Thyroid gland (tissue), 4 donors: ENCODE measurements at regions not wholly inside any gene's neighbourhood (a gene's known extent, or its start where the extent isn't known, plus 50 kb on each side); places are given as distances from the start of the nearest gene placed in this dataset.

Source experiments
- DNase-seq, 2 donors: peaks; one replicate each; pipeline ENCODE4 v3.0.0-alpha.2; 2019
- H3K27ac ChIP-seq, 3 donors: fragments of 200-600 bp; sonication (generic); 1 replicate in 2 of 3; 2 replicates in 1 of 3; pipeline ENCODE4 v1.5.1; 2016 to 2019; ENCODE audit warnings: mild to moderate bottlenecking in 1 of 3, moderate library complexity in 1 of 3
- H3K27me3 ChIP-seq: fragments of 200-600 bp; sonication (generic); one replicate; pipeline ENCODE4 v1.5.1; 2019
- H3K36me3 ChIP-seq, 2 donors: fragments of 200-600 bp; sonication (generic); one replicate each; pipeline ENCODE4 v1.5.1; 2016 to 2019
- H3K4me1 ChIP-seq, 2 donors: fragments of 200-600 bp; sonication (generic); one replicate each; pipeline ENCODE4 v1.5.1; 2017 to 2019
- H3K4me3 ChIP-seq, 3 donors: fragments of 200-600 bp; sonication (generic); replicated peaks in 1 of 3; 1 replicate in 2 of 3; 2 replicates in 1 of 3; pipeline ENCODE4 v1.5.1; 2016; ENCODE audit warnings: mild to moderate bottlenecking in 1 of 3
- H3K9me3 ChIP-seq: fragments of 200-600 bp; sonication (generic); one replicate; pipeline ENCODE4 v1.5.1; 2017
- CTCF ChIP-seq, 6 experiments: fragments of 200-600 bp in 3 of 6; fragments of 450-650 bp in 3 of 6; sonication (generic) in 3 of 6; IDR thresholded peaks; one replicate each; pipeline ENCODE4 v1.5.1; 2016 to 2019; ENCODE audit warnings: antibody characterized with exemption in 6 of 6, mild to moderate bottlenecking in 2 of 6, inconsistent platforms in 1 of 6, moderate library complexity in 1 of 6
- POLR2A ChIP-seq, 2 donors: fragments of 450-650 bp; IDR thresholded peaks; one replicate each; pipeline ENCODE4 v1.6.1; 2017; ENCODE audit warnings: antibody characterized with exemption in 2 of 2, mild to moderate bottlenecking in 2 of 2, moderate library complexity in 1 of 2
- WGBS, 2 donors: methylation state at CpG; one replicate each; pipeline ENCODE4 v1.1.5; 2017; 5-methylcytosine and 5-hydroxymethylcytosine counted together
- intact Hi-C: fragments of 100-400 bp; cut with DNase I; formaldehyde crosslinking; loops from one replicate; pipeline ENCODE4 v1.15.1; 2023

GRCh38 chr20:55678126-55678525 lies 327.2 kb downstream of the CBLN4 start:
- Histone ChIP-seq H3K9me3 (no peaks in the 10 kb centered on the region), H3K27ac (no peak overlapping the region), H3K4me1 (no peaks in the 10 kb centered on the region), H3K27me3 (no peaks in the 10 kb centered on the region), H3K4me3 (no peak overlapping the region), H3K36me3 (no peaks in the 10 kb centered on the region)
- no peak for DNase-seq
- intact Hi-C loops = no loop called here
- 71% methylated on average over 3 of the region's 3 CpGs for WGBS, 2 donors
- TF ChIP-seq POLR2A (IDR thresholded peaks at IDR 0.05) (no peak), CTCF (IDR thresholded peaks at IDR 0.05) (no peak)

- Histone ChIP-seq H3K36me3 (no peaks in the 10 kb centered on the region), H3K4me3 (no peak overlapping the region), H3K4me1 (no peaks in the 10 kb centered on the region), H3K27ac (no peak overlapping the region), H3K9me3 (no peaks in the 10 kb centered on the region), H3K27me3 (no peaks in the 10 kb centered on the region)
- DNase-seq = no peak
- TF ChIP-seq POLR2A (IDR thresholded peaks at IDR 0.05) = no peak
- 87 to 89% methylated on average over 5 of the region's 5 CpGs for WGBS, 2 donors
- intact Hi-C loops = no loop called here
Measured at GRCh38 chr20:55677011-55677410, 328.3 kb downstream of the CBLN4 start.

GRCh38 chr20:55676097-55676496 lies 329.2 kb downstream of the CBLN4 start:
- intact Hi-C loops = no loop called here
- WGBS, 2 donors = 86 to 88% methylated on average over 5 of the region's 5 CpGs

GRCh38 chr20:55668631-55669030 lies 336.7 kb downstream of the CBLN4 start:
- no peak for DNase-seq
- H3K27me3 ChIP-seq = no peaks in the 10 kb centered on the region
- no peak overlapping the region for H3K4me3 ChIP-seq
- intact Hi-C loops = no loop called here
- H3K27ac ChIP-seq = no peak overlapping the region
- TF ChIP-seq POLR2A (IDR thresholded peaks at IDR 0.05) = no peak
- TF ChIP-seq CTCF (IDR thresholded peaks at IDR 0.05) = no peak
- H3K9me3 ChIP-seq = no peaks in the 10 kb centered on the region
- H3K36me3 ChIP-seq = no peaks in the 10 kb centered on the region
- H3K4me1 ChIP-seq = no peaks in the 10 kb centered on the region
- WGBS, 2 donors = 93 to 96% methylated on average over 1 of the region's 1 CpG

More at GRCh38 chr20:55676097-55676496, 329.2 kb downstream of the CBLN4 start:
- Histone ChIP-seq H3K27ac (no peak overlapping the region), H3K4me3 (no peak overlapping the region), H3K27me3 (no peaks in the 10 kb centered on the region), H3K36me3 (no peaks in the 10 kb centered on the region), H3K4me1 (no peaks in the 10 kb centered on the region), H3K9me3 (no peaks in the 10 kb centered on the region)
- DNase-seq = no peak
- no peak for TF ChIP-seq CTCF (IDR thresholded peaks at IDR 0.05)
- TF ChIP-seq POLR2A (IDR thresholded peaks at IDR 0.05) = no peak

DNA sequence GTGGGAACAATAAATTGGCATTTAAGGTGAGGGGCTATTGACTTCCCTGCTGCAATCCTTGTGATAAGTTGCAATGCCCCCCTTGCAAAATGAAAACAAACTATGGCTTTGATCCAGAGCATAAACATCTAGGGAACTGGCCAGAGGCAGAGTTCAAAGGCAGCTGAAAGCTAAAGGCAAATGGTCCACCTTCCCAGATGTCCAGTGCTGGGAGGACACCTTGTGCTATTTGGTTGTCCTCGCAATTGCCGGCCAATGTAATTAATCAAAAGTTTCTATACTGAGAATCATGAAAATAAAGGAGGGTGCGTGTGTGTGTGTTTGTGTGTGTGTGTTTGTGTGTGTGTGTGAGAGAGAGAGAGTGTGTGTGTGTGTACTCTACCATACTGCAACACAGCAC lies 337.4 kb downstream of the CBLN4 start:
- no peaks in the 10 kb centered on the region for H3K4me1 ChIP-seq
- no peak for DNase-seq
- 82 to 87% methylated on average over 3 of the region's 3 CpGs for WGBS, 2 donors
- TF ChIP-seq POLR2A (IDR thresholded peaks at IDR 0.05) (no peak), CTCF (IDR thresholded peaks at IDR 0.05) (no peak)
- no peak overlapping the region for H3K4me3 ChIP-seq
- no peaks in the 10 kb centered on the region for H3K27me3 ChIP-seq
- H3K9me3 ChIP-seq = no peaks in the 10 kb centered on the region
- H3K27ac ChIP-seq = no peak overlapping the region
- H3K36me3 ChIP-seq = no peaks in the 10 kb centered on the region
- intact Hi-C loops = no loop called here

DNA sequence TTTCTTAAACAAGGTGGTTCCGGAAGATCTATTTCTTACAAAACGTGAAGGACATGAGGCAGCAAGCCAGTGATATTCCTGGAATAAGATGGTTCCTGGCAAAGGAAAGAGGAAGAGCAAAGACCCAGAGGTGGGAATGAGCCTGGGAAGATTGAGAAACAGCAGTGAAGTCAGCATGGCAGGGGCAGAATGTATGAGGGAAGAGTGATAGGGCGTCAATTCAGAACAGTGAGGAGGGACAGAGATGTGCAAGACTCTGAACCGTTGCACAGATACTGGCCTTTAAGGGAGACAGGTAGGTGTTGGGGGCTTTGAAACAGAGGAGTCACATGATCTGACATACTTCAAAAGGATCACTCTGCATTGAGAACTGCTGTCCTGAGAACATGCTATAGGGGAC lies 338.3 kb downstream of the CBLN4 start:
- no peak overlapping the region for H3K27ac ChIP-seq

More for the DNA sequence above, 338.3 kb downstream of the CBLN4 start:
- TF ChIP-seq POLR2A (IDR thresholded peaks at IDR 0.05) (no peak), CTCF (IDR thresholded peaks at IDR 0.05) (no peak)
- H3K4me3 ChIP-seq = no peak overlapping the region
- no peaks in the 10 kb centered on the region for H3K36me3 ChIP-seq
- no peak for DNase-seq
- H3K9me3 ChIP-seq = no peaks in the 10 kb centered on the region
- intact Hi-C loops = no loop called here
- no peaks in the 10 kb centered on the region for H3K27me3 ChIP-seq
- 87 to 90% methylated on average over 4 of the region's 4 CpGs for WGBS, 2 donors
- H3K4me1 ChIP-seq = no peaks in the 10 kb centered on the region
